MM.1S (cell line): ENCODE measurements at regions not wholly inside any gene's neighbourhood (a gene's known extent, or its start where the extent isn't known, plus 50 kb on each side); places are given as distances from the start of the nearest gene placed in this dataset.

Experiments
- EZH2 ChIP-seq: fragments of 300-600 bp; sonication (generic); optimal IDR thresholded peaks from 2 replicates; pipeline ENCODE3; 2017; ENCODE audit warnings: low read depth, mild to moderate bottlenecking, antibody characterized with exemption, low read length, mixed read lengths
- EZH2phosphoT487 ChIP-seq: fragments of 300-600 bp; sonication (generic); IDR thresholded peaks from 2 replicates; pipeline ENCODE4 v1.6.1; 2018; ENCODE audit warnings: antibody characterized with exemption, low read length
- TF ChIP-seq, protein P1 (sequence below): fragments of 300-600 bp; sonication (generic); IDR thresholded peaks from 2 replicates; pipeline ENCODE4 v1.5.1; 2016; ENCODE audit warnings: antibody characterized with exemption, low read length, mixed read lengths

DNA sequence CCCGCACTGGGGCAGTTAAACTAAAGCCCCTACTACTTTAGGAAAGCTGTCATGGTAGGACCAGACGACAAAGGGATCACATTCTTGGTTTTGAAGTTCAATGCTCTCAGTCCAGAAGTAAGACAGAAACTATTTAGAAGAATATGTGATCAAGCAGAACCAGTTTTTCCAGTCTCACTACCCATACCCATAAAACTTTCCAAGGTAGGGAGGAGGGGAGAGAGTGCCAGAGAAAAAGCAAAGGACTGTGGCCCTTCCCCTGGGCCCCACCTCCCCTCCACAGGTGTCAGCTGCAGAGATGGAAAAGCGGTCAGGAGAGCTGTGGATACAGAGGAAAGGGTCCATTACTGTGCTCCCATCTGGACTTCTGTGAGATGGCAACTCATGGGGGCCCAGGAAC is 587.1 kb downstream of the SOX6 start:
- TF ChIP-seq, protein P1, sequence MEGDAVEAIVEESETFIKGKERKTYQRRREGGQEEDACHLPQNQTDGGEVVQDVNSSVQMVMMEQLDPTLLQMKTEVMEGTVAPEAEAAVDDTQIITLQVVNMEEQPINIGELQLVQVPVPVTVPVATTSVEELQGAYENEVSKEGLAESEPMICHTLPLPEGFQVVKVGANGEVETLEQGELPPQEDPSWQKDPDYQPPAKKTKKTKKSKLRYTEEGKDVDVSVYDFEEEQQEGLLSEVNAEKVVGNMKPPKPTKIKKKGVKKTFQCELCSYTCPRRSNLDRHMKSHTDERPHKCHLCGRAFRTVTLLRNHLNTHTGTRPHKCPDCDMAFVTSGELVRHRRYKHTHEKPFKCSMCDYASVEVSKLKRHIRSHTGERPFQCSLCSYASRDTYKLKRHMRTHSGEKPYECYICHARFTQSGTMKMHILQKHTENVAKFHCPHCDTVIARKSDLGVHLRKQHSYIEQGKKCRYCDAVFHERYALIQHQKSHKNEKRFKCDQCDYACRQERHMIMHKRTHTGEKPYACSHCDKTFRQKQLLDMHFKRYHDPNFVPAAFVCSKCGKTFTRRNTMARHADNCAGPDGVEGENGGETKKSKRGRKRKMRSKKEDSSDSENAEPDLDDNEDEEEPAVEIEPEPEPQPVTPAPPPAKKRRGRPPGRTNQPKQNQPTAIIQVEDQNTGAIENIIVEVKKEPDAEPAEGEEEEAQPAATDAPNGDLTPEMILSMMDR: no peak
- TF ChIP-seq EZH2 (no peak), EZH2phosphoT487 (no peak)
